T-helper 2 cell treated with Interferon-gamma antibody and Interleukin-4, amounts not matched to agents 5 μg/mL and 100 μg/mL, for 36 hours (primary cell): ENCODE measurements at regions not wholly inside any gene's neighbourhood (a gene's known extent, or its start where the extent isn't known, plus 50 kb on each side); places are given as distances from the start of the nearest gene placed in this dataset.

Experiments used
- DNase-seq: peaks from one replicate; pipeline ENCODE4 v3.0.0; 2021; ENCODE audit warnings: low spot score
- H3K27ac Mint-ChIP-seq: one replicate; pipeline ENCODE4 v1.8.0; 2021; ENCODE audit warnings: mild to moderate bottlenecking, mixed read lengths
- H3K27me3 Mint-ChIP-seq: one replicate; pipeline ENCODE4 v1.8.0; 2021; ENCODE audit warnings: low read depth, mixed read lengths
- H3K36me3 Mint-ChIP-seq: one replicate; pipeline ENCODE4 v1.8.0; 2021; ENCODE audit warnings: low read depth, mixed read lengths
- H3K4me1 Mint-ChIP-seq: one replicate; pipeline ENCODE4 v1.8.0; 2021; ENCODE audit warnings: low read depth, mixed read lengths
- H3K4me3 Mint-ChIP-seq: one replicate; pipeline ENCODE4 v1.8.0; 2022; ENCODE audit warnings: mild to moderate bottlenecking, moderate library complexity, mixed read lengths
- H3K9me3 Mint-ChIP-seq: one replicate; pipeline ENCODE4 v1.8.0; 2021; ENCODE audit warnings: mixed read lengths

- Mint-ChIP-seq H3K4me3 (no peak overlapping the region), H3K4me1 (no peaks in the 10 kb centered on the region), H3K9me3 (no peaks in the 10 kb centered on the region), H3K27me3 (peaks cover 5% of the 10 kb centered on the region), H3K27ac (no peak overlapping the region), H3K36me3 (no peaks in the 10 kb centered on the region)
- no peak for DNase-seq
Measured at GRCh38 chr2:6641956-6642355, 223.8 kb downstream of the CMPK2 start.

GRCh38 chr2:6644261-6644660, 221.4 kb downstream of the CMPK2 start:
- H3K36me3 Mint-ChIP-seq = no peaks in the 10 kb centered on the region
- no peaks in the 10 kb centered on the region for H3K4me1 Mint-ChIP-seq
- no peak for DNase-seq

GRCh38 chr2:6645004-6645403, 220.7 kb downstream of the CMPK2 start:
- Mint-ChIP-seq H3K36me3 (no peaks in the 10 kb centered on the region), H3K9me3 (no peaks in the 10 kb centered on the region), H3K27ac (no peak overlapping the region), H3K4me3 (no peak overlapping the region), H3K4me1 (no peaks in the 10 kb centered on the region), H3K27me3 (peaks cover 1% of the 10 kb centered on the region)
- DNase-seq = no peak

More at GRCh38 chr2:6644261-6644660, 221.4 kb downstream of the CMPK2 start:
- Mint-ChIP-seq H3K4me3 (no peak overlapping the region), H3K27ac (no peak overlapping the region), H3K9me3 (no peaks in the 10 kb centered on the region), H3K27me3 (peaks cover 1% of the 10 kb centered on the region)

DNA sequence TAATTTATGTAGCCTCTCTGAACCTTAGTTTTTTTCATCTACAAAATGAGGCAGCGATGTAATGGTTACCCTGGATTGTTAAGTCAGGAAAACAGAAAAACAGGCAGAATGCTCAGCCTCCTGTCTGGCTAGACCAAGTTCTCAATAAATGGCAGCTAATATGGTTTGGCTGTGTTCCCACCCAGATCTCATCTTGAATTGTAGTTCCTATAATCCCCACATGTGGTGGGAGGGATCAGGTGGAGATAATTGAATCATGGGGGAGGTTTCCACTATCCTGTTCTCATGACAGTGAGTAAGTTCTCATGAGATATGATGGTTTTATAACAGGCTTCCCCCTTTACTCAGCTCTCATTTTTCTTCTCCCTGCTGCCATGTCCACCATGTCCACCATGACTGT, 220.0 kb downstream of the CMPK2 start:
- Mint-ChIP-seq H3K4me3 (no peak overlapping the region), H3K9me3 (no peaks in the 10 kb centered on the region), H3K4me1 (no peaks in the 10 kb centered on the region), H3K27me3 (no peaks in the 10 kb centered on the region), H3K27ac (no peak overlapping the region), H3K36me3 (no peaks in the 10 kb centered on the region)
- no peak for DNase-seq

DNA sequence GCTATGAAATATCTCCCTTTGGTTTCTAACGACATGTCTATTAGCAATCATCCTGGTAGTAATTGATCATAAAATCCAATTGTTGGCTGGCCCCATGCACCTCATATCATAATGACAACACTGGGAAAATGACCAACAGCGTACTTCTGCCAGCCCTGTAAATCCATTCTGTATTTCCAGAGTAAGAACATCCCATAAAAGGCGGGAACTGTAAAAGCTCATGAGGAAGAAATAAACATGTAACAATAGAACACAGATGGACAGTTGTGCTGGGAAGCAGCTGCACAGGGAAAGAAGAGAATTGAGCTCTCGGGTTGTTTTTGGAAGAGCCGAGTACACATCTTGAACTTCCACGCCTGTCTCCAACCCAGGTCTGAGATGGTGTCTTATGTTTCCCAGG, 218.7 kb downstream of the CMPK2 start:
- Mint-ChIP-seq H3K27me3 (no peaks in the 10 kb centered on the region), H3K4me3 (no peak overlapping the region), H3K4me1 (no peaks in the 10 kb centered on the region), H3K27ac (no peak overlapping the region), H3K36me3 (no peaks in the 10 kb centered on the region), H3K9me3 (no peaks in the 10 kb centered on the region)
- DNase-seq = no peak

DNA sequence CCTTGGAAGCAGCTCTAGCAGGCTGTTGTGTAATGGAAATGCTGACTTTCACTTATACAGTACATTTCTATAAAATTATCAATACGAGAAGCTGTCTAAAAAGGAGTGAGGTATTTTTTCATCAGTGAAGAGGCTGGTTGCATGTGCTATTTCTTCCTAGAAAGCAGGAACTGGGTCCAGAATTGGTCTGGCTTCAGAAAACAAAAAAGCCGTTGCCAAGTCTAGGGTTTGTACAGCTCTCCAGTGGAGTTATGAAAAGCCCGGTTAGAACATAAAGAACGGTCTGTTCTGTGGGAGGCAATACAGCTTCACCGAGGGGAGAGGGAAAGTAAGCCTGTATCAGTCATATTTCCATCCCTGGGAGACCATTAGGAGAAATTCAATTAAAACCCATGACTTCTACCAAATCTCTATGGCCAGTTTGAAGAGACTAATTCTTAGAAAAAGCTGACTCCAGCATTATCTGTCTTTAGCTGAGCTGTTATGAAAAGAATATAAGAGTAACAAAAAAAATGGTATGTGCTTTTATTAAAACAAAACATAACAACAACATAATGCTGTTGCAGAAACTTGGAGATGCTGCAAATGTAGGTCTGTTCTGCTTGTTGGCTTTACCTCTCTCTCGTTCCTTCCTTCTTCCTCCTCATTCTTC, 217.0 kb downstream of the CMPK2 start:
- Mint-ChIP-seq H3K27ac (no peak overlapping the region), H3K27me3 (no peaks in the 10 kb centered on the region), H3K4me1 (no peaks in the 10 kb centered on the region), H3K36me3 (no peaks in the 10 kb centered on the region), H3K9me3 (no peaks in the 10 kb centered on the region), H3K4me3 (no peak overlapping the region)
- no peak for DNase-seq

DNA sequence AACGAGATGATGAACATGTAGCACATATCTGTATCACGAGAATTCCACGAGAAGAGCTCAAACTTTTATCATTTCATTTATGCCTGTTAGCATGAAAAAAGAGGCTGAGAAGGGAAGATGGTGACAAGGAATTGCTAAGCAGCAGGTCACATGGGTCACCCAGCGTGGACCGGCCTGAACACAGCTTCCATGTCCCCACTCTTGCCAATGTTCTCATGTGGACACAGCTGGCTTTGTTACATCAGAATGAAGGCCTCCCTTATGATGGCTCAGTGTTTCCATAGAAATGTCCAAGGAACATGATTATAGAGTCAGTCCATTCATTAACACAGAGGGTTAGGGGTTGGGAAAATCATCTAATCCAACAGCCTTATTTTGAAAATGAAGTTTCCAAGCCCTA, 215.4 kb downstream of the CMPK2 start:
- H3K27me3 Mint-ChIP-seq = no peaks in the 10 kb centered on the region
- no peak overlapping the region for H3K4me3 Mint-ChIP-seq
- no peaks in the 10 kb centered on the region for H3K36me3 Mint-ChIP-seq
- no peak for DNase-seq
- no peak overlapping the region for H3K27ac Mint-ChIP-seq
- H3K9me3 Mint-ChIP-seq = no peaks in the 10 kb centered on the region
- no peaks in the 10 kb centered on the region for H3K4me1 Mint-ChIP-seq

GRCh38 chr2:6652251-6652650, 213.5 kb downstream of the CMPK2 start:
- DNase-seq = no peak
- H3K36me3 Mint-ChIP-seq = no peaks in the 10 kb centered on the region
- no peaks in the 10 kb centered on the region for H3K9me3 Mint-ChIP-seq
- H3K4me1 Mint-ChIP-seq = no peaks in the 10 kb centered on the region
- no peak overlapping the region for H3K4me3 Mint-ChIP-seq
- no peaks in the 10 kb centered on the region for H3K27me3 Mint-ChIP-seq
- no peak overlapping the region for H3K27ac Mint-ChIP-seq

DNA sequence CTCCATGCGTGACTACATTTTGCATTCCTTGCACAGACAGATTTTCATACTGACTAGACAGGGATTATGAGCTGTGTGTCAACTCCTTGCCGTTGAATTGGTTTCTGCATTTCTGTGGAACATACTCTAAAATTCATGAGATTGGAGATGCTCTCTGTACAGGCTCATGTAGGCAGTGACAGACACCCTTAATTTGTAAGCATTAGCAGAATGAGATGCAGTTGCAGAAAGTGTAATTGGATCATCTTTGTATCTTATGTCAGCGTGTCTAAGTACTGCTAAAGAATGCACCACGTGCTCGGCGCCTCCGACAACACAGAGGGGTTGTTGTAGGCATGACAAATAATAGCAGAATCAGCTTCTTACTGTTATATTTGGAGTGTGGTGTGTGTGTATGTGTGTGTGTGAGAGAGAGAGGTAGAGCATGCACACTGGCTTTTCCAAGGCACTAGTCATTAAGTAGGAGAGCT, 212.4 kb downstream of the CMPK2 start:
- Mint-ChIP-seq H3K27ac (no peak overlapping the region), H3K4me1 (no peaks in the 10 kb centered on the region), H3K9me3 (no peaks in the 10 kb centered on the region), H3K27me3 (no peaks in the 10 kb centered on the region), H3K4me3 (no peak overlapping the region), H3K36me3 (no peaks in the 10 kb centered on the region)
- no peak for DNase-seq

- H3K27ac Mint-ChIP-seq = no peak overlapping the region
- no peak overlapping the region for H3K4me3 Mint-ChIP-seq
- H3K4me1 Mint-ChIP-seq = no peaks in the 10 kb centered on the region
- DNase-seq = no peak
- H3K9me3 Mint-ChIP-seq = no peaks in the 10 kb centered on the region
- H3K27me3 Mint-ChIP-seq = no peaks in the 10 kb centered on the region
- no peaks in the 10 kb centered on the region for H3K36me3 Mint-ChIP-seq
Measured at GRCh38 chr2:6654279-6654678, 211.4 kb downstream of the CMPK2 start.

DNA sequence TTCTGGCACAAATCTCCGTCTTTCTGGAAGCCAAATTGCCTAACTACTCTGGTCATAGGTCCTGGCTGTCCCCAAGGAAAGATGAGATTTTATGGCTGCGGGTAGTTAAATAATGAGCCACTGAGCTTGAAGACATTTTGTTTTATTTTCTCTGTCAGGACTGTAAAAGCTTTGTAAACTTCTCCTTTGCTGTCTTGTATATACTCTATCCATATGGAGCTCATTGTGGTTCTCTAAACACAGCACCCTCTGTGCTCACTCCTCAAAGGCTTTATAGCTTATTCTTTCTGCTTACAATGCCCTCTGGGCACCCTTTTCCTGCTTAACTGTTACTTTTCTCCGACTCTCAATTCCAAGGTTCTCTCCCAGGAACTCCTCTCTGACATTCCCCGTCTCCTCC, 209.1 kb downstream of the CMPK2 start:
- Mint-ChIP-seq H3K9me3 (no peaks in the 10 kb centered on the region), H3K36me3 (no peaks in the 10 kb centered on the region), H3K27ac (no peak overlapping the region)

GRCh38 chr2:6657136-6657535, 208.6 kb downstream of the CMPK2 start:
- Mint-ChIP-seq H3K4me3 (no peak overlapping the region), H3K4me1 (no peaks in the 10 kb centered on the region), H3K36me3 (no peaks in the 10 kb centered on the region), H3K27me3 (no peaks in the 10 kb centered on the region), H3K9me3 (no peaks in the 10 kb centered on the region), H3K27ac (no peak overlapping the region)
- no peak for DNase-seq

More for the DNA sequence above, 209.1 kb downstream of the CMPK2 start:
- Mint-ChIP-seq H3K4me1 (no peaks in the 10 kb centered on the region), H3K27me3 (no peaks in the 10 kb centered on the region), H3K4me3 (no peak overlapping the region)
- no peak for DNase-seq

- DNase-seq = no peak
Measured at GRCh38 chr2:6657855-6658254, 207.9 kb downstream of the CMPK2 start.

DNA sequence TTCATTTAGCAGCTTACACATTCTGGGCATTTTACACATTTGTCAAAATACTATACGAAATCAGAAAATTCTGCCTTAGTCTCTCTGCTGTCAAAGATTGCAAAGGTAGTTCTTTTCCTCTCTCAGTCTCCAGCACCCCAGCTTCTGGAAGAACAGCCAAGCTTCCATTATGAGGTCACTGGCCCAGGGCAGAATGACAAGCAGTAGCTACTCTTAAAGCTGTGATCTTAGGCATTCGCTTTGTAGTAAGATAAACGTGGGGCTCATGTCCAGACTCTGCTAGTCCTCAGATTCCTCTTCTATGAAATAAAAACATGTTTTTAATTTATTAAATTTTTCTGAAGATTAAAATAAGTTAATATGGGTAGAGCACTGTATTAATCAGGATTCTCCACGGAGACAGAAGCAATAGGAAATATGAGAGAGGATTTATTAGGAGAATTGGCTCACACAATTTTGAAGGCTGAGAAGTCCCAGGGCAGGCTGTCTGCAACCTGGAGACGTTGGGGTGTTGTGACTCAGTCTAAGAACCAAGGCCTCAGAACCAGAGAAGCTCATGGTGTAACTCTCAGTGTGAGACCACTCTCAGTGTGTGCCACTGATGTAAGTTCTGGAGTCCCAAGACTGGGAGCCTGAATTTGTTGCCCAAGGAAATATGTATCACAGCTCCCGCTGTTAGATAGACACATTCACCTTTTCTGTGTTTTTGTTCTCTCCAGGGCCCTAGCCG, 201.2 kb downstream of the CMPK2 start:
- Mint-ChIP-seq H3K9me3 (no peaks in the 10 kb centered on the region), H3K4me1 (no peaks in the 10 kb centered on the region), H3K36me3 (no peaks in the 10 kb centered on the region), H3K4me3 (no peak overlapping the region), H3K27ac (no peak overlapping the region), H3K27me3 (no peaks in the 10 kb centered on the region)
- no peak for DNase-seq

More at GRCh38 chr2:6657855-6658254, 207.9 kb downstream of the CMPK2 start:
- no peaks in the 10 kb centered on the region for H3K27me3 Mint-ChIP-seq
- H3K27ac Mint-ChIP-seq = no peak overlapping the region
- no peaks in the 10 kb centered on the region for H3K36me3 Mint-ChIP-seq
- H3K4me1 Mint-ChIP-seq = no peaks in the 10 kb centered on the region
- H3K4me3 Mint-ChIP-seq = no peak overlapping the region
- no peaks in the 10 kb centered on the region for H3K9me3 Mint-ChIP-seq
